ENCODE measurements at regions not wholly inside any gene's neighbourhood (a gene's known extent, or its start where the extent isn't known, plus 50 kb on each side); places are given as distances from the start of the nearest gene placed in this dataset.

GRCh38 chr17:36731811-36732210 is 130.4 kb downstream of the MRM1 start:
- peaks cover 9 to 36% (median 20%) of the 10 kb centered on the region in 4 experiments for H3K4me1 ChIP-seq (replicated peaks in 1 of 4; ENCODE audit: control insufficient read depth in 3 of 4, insufficient read depth in 4 of 4, low read length in 3 of 4)
- 0 out of 2 replicates have a peak overlapping the region, but pooled peaks have one; percentile 37 for H2BK20ac ChIP-seq (ENCODE audit: low read length)
- H3K23me2 ChIP-seq (ENCODE audit: low read depth, low read length): peaks cover 9% of the 10 kb centered on the region; the same call in 1 of the 2 replicates
- H2BK120ac ChIP-seq (replicated peaks; ENCODE audit: low read depth, low read length): peak overlapping the region; percentile 88
- no peak overlapping the region for H3K27ac ChIP-seq (ENCODE audit: low read depth, low read length)
- H3K4me3 ChIP-seq (ENCODE audit: extremely low read depth in 1 of 4, insufficient read depth in 2 of 4, low read depth in 3 of 4, low read length in 4 of 4): peak overlapping the region in 1 of 4 experiments; percentile 23; a peak in 1 of 8 replicates
- H2AK5ac ChIP-seq (ENCODE audit: low read depth, low read length): 0 out of 2 replicates have a peak overlapping the region, but pooled peaks have one; percentile 3
- no peak overlapping the region for H3K18ac ChIP-seq (ENCODE audit: extremely low read depth, low read length)
- H3K4ac ChIP-seq (replicated peaks; ENCODE audit: insufficient read length, low read depth, low read length): no peak overlapping the region
- H3K79me2 ChIP-seq (ENCODE audit: control insufficient read depth in 1 of 2, insufficient read depth in 2 of 2, low read length in 2 of 2): no peaks in the 10 kb centered on the region
- H3K36me3 ChIP-seq (ENCODE audit: control insufficient read depth in 2 of 4, insufficient read depth in 4 of 4, low read length in 3 of 4): no peaks in the 10 kb centered on the region
- no peak overlapping the region for H2AFZ ChIP-seq (ENCODE audit: low read length)
- peak; percentile 34 to 62 for DNase-seq (ENCODE audit: low read depth in 1 of 2, low spot score in 2 of 2)
- no peak overlapping the region for H3K9ac ChIP-seq (replicated peaks in 1 of 4; ENCODE audit: extremely low read depth in 1 of 4, low read depth in 3 of 4, low read length in 3 of 4)
- no peak overlapping the region for H3K14ac ChIP-seq (ENCODE audit: insufficient read length)
- H3K4me2 ChIP-seq (ENCODE audit: insufficient read depth in 1 of 2, low read depth in 2 of 2, low read length in 2 of 2): peak overlapping the region; percentile 52 to 64
- 4% methylated on average over 10 of the region's 10 CpGs; no CpG with 5 or more reads in 1 of the 2 experiments for WGBS, 2 experiments (ENCODE audit: extremely low coverage in 1 of 2, insufficient coverage in 1 of 2, insufficient read length in 1 of 2, insufficient replicate concordance in 2 of 2, low coverage in 1 of 2, low lambda C conversion rate in 2 of 2, missing lambda C conversion rate in 1 of 2)
- H3K27me3 ChIP-seq (replicated peaks in 1 of 4; ENCODE audit: control insufficient read depth in 3 of 4, extremely low read depth in 1 of 4, insufficient read depth in 3 of 4, low read length in 3 of 4): peaks cover 0 to 7% (median 4%) of the 10 kb centered on the region in 4 experiments; a peak in 4 of 7 replicates
- no peaks in the 10 kb centered on the region for H3K9me3 ChIP-seq (ENCODE audit: insufficient read depth in 2 of 2, low read depth in 1 of 2, low read length in 1 of 2)
- H3K56ac ChIP-seq (replicated peaks; ENCODE audit: insufficient read length, low read depth, low read length): no peak overlapping the region
- peak overlapping the region; percentile 64; the same call in 1 of the 2 replicates for H2BK5ac ChIP-seq (ENCODE audit: low read depth, low read length)
- H4K8ac ChIP-seq (ENCODE audit: extremely low read depth, insufficient read depth, low read length): no peak overlapping the region; the same call in 1 of the 2 replicates
- no peak overlapping the region for H3K23ac ChIP-seq (ENCODE audit: insufficient read length)
- no peak overlapping the region for H2BK15ac ChIP-seq (ENCODE audit: low read length)
- POLR2A ChIA-PET (ENCODE audit: partially characterized antibody): interaction anchor here (0.9 to 2.3 kb wide), 2 partner anchors 9 to 11 kb away, joined by 6 to 8 read pairs; no protein-coding TSS in a partner anchor
- no peak overlapping the region for H2BK12ac ChIP-seq (ENCODE audit: low read depth, low read length)
- H3K79me1 ChIP-seq (ENCODE audit: low read depth, low read length): no peaks in the 10 kb centered on the region
- FAIRE-seq: no peak
- H4K91ac ChIP-seq (replicated peaks; ENCODE audit: insufficient read length, low read length): peak overlapping the region; percentile 89
- no peaks in the 10 kb centered on the region for H4K20me1 ChIP-seq (replicated peaks in 1 of 2; ENCODE audit: control insufficient read depth in 1 of 2, insufficient read depth in 2 of 2, low read length in 2 of 2)
- H4K5ac ChIP-seq (ENCODE audit: insufficient read length, low read depth, low read length): no peak overlapping the region
- CTCF ChIA-PET (ENCODE audit: partially characterized antibody): interaction anchor here (1.0 to 1.6 kb wide), 3 partner anchors 23 to 102 kb away, joined by 3 to 7 read pairs (median 4); no protein-coding TSS in a partner anchor
- TF ChIP-seq SAP30 (IDR thresholded peaks at IDR 0.05; ENCODE audit: insufficient read depth, insufficient replicate concordance, low read length): no peak
- no peak for TF ChIP-seq BCL11A (IDR thresholded peaks at IDR 0.05; ENCODE audit: low read depth in 2 of 2, low read length in 2 of 2)
- TF ChIP-seq, protein P1, sequence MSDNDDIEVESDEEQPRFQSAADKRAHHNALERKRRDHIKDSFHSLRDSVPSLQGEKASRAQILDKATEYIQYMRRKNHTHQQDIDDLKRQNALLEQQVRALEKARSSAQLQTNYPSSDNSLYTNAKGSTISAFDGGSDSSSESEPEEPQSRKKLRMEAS (IDR thresholded peaks at IDR 0.05): no peak
- no peak for TF ChIP-seq CEBPB (IDR thresholded peaks at IDR 0.05; ENCODE audit: low read depth, low read length)
- no peak for TF ChIP-seq CTBP2 (IDR thresholded peaks at IDR 0.05; ENCODE audit: borderline replicate concordance, insufficient read depth, insufficient read length, low read length)
- TF ChIP-seq, protein P2, sequence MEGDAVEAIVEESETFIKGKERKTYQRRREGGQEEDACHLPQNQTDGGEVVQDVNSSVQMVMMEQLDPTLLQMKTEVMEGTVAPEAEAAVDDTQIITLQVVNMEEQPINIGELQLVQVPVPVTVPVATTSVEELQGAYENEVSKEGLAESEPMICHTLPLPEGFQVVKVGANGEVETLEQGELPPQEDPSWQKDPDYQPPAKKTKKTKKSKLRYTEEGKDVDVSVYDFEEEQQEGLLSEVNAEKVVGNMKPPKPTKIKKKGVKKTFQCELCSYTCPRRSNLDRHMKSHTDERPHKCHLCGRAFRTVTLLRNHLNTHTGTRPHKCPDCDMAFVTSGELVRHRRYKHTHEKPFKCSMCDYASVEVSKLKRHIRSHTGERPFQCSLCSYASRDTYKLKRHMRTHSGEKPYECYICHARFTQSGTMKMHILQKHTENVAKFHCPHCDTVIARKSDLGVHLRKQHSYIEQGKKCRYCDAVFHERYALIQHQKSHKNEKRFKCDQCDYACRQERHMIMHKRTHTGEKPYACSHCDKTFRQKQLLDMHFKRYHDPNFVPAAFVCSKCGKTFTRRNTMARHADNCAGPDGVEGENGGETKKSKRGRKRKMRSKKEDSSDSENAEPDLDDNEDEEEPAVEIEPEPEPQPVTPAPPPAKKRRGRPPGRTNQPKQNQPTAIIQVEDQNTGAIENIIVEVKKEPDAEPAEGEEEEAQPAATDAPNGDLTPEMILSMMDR (IDR thresholded peaks at IDR 0.05; ENCODE audit: control extremely low read depth in 1 of 3, insufficient read depth in 1 of 3, low read depth in 1 of 3, low read length in 3 of 3): no peak
- no peak for TF ChIP-seq ATF3 (IDR thresholded peaks at IDR 0.05; ENCODE audit: insufficient read depth, low read depth, low read length)
- no peak for TF ChIP-seq ASH2L (IDR thresholded peaks at IDR 0.05; ENCODE audit: low read length)
- no peak for TF ChIP-seq SRF (IDR thresholded peaks at IDR 0.05; ENCODE audit: low read depth, low read length)
- TF ChIP-seq SP4 (IDR thresholded peaks at IDR 0.05; ENCODE audit: low read length): no peak
